ENCODE measurements at regions not wholly inside any gene's neighbourhood (a gene's known extent, or its start where the extent isn't known, plus 50 kb on each side); places are given as distances from the start of the nearest gene placed in this dataset.

- no peak for DNase-seq
- intact Hi-C loops (cut with DNase I), result no loop called here
- no peak for ATAC-seq (ENCODE audit: poor library complexity)
These were observed 73.1 kb upstream of the AGBL1 start for GRCh38 chr15:86006546-86006945.

GRCh38 chr15:86009727-86010126 is 69.9 kb upstream of the AGBL1 start:
- intact Hi-C loops (cut with DNase I), result no loop called here

GRCh38 chr15:86010398-86010797 is 69.3 kb upstream of the AGBL1 start:
- intact Hi-C loops (cut with DNase I), result no loop called here
- no peak for DNase-seq
- ATAC-seq (ENCODE audit: poor library complexity), result no peak

More at GRCh38 chr15:86009727-86010126, 69.9 kb upstream of the AGBL1 start:
- no peak for ATAC-seq (ENCODE audit: poor library complexity)
- no peak for DNase-seq

GRCh38 chr15:86010891-86011290 is 68.8 kb upstream of the AGBL1 start:
- ATAC-seq (ENCODE audit: poor library complexity), result no peak
- intact Hi-C loops (cut with DNase I), result no loop called here
- DNase-seq, result no peak

GRCh38 chr15:86014016-86014415 is 65.7 kb upstream of the AGBL1 start:
- ATAC-seq (ENCODE audit: poor library complexity), result no peak
- intact Hi-C loops (cut with DNase I), result no loop called here

GRCh38 chr15:86016750-86017149 is 62.9 kb upstream of the AGBL1 start:
- intact Hi-C loops (cut with DNase I), result no loop called here
- DNase-seq, result no peak
- no peak for ATAC-seq (ENCODE audit: poor library complexity)

More at GRCh38 chr15:86014016-86014415, 65.7 kb upstream of the AGBL1 start:
- no peak for DNase-seq

GRCh38 chr15:86018679-86019078 is 61.0 kb upstream of the AGBL1 start:
- no peak for DNase-seq
- ATAC-seq (ENCODE audit: poor library complexity), result no peak
- intact Hi-C loops (cut with DNase I), result no loop called here

- intact Hi-C loops (cut with DNase I), result no loop called here
- ATAC-seq (ENCODE audit: poor library complexity), result no peak
- DNase-seq, result no peak
These were observed 58.1 kb upstream of the AGBL1 start for GRCh38 chr15:86021281-86022264.

- DNase-seq (no peak), ATAC-seq (ENCODE audit: poor library complexity) (no peak)
- intact Hi-C loops (cut with DNase I), result no loop called here
These were observed 50.7 kb upstream of the AGBL1 start for GRCh38 chr15:86028961-86029360.

All from Right ventricle myocardium superior (tissue), 1 donor.